ENCODE measurements at regions not wholly inside any gene's neighbourhood (a gene's known extent, or its start where the extent isn't known, plus 50 kb on each side); places are given as distances from the start of the nearest gene placed in this dataset.

DNA sequence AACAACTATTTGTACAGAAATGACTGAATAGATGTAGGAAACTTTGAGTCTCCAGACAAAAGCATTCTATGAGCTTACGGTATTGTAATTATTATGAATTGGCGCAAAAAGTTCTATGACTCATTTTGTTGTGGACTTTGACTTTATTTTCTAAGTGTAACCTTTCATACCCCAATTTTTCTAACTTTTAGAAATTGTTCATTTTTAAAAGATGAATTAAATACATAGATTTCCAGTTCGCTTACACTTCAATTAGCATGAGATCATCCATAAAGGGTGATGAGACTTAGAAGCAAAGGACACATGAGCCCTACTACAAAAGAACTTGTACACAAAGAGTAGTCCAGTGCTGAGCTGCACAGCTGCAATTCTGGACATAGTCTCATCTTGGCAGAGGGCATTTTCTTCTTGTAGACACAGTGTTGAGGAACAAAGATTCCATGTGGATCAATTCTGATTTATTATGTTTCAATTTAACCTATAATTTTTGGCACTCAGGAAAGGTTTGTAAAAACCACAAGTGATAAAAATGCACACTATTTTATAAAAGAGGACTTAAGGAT, 431.1 kb downstream of the LRRIQ3 start:
- Histone ChIP-seq H3K9me2 (ENCODE audit: insufficient read depth) (no peaks in the 10 kb centered on the region), H3K4me3 (no peak overlapping the region), H2AFZ (no peak overlapping the region), H3K9ac (no peak overlapping the region), H3K27ac (no peak overlapping the region), H3K9me3 (ENCODE audit: low read depth) (no peaks in the 10 kb centered on the region), H3K36me3 (ENCODE audit: low read depth) (no peaks in the 10 kb centered on the region), H3F3A (ENCODE audit: insufficient read depth) (no peaks in the 10 kb centered on the region), H3K27me3 (replicated peaks; ENCODE audit: insufficient read depth) (no peaks in the 10 kb centered on the region), H3K79me2 (ENCODE audit: insufficient read depth) (no peaks in the 10 kb centered on the region), H3K4me2 (ENCODE audit: unreplicated experiment) (no peak overlapping the region), H4K20me1 (ENCODE audit: insufficient read depth) (no peaks in the 10 kb centered on the region), H3K4me1 (ENCODE audit: insufficient read depth) (no peaks in the 10 kb centered on the region)
- no peak for DNase-seq
- in situ Hi-C loops (cut with MboI) = no loop called here
- 15 to 19% methylated on average over 3 of the region's 3 CpGs for WGBS, 2 experiments (ENCODE audit: low coverage in 1 of 2, low lambda C conversion rate in 2 of 2, missing lambda C conversion rate in 2 of 2)
- TF ChIP-seq EZH2 (IDR thresholded peaks at IDR 0.05; ENCODE audit: insufficient read depth, poor library complexity, severe bottlenecking) (no peak), EZH2phosphoT487 (IDR thresholded peaks at IDR 0.05; ENCODE audit: insufficient read depth, low read depth) (no peak)

GRCh38 chr1:73765551-73766233, 432.3 kb downstream of the LRRIQ3 start:
- WGBS, 2 experiments (ENCODE audit: low coverage in 1 of 2, low lambda C conversion rate in 2 of 2, missing lambda C conversion rate in 2 of 2) = 23 to 25% methylated on average over 2 of the region's 2 CpGs
- Histone ChIP-seq H3K4me3 (no peak overlapping the region), H4K20me1 (ENCODE audit: insufficient read depth) (no peaks in the 10 kb centered on the region), H2AFZ (no peak overlapping the region), H3K9me2 (ENCODE audit: insufficient read depth) (no peaks in the 10 kb centered on the region), H3K9ac (no peak overlapping the region), H3K9me3 (ENCODE audit: low read depth) (no peaks in the 10 kb centered on the region), H3K27me3 (replicated peaks; ENCODE audit: insufficient read depth) (no peaks in the 10 kb centered on the region), H3K4me2 (ENCODE audit: unreplicated experiment) (no peak overlapping the region), H3K4me1 (ENCODE audit: insufficient read depth) (no peaks in the 10 kb centered on the region), H3F3A (ENCODE audit: insufficient read depth) (no peaks in the 10 kb centered on the region), H3K79me2 (ENCODE audit: insufficient read depth) (no peaks in the 10 kb centered on the region), H3K36me3 (ENCODE audit: low read depth) (no peaks in the 10 kb centered on the region), H3K27ac (no peak overlapping the region)
- no peak for DNase-seq
- no peak for TF ChIP-seq EZH2phosphoT487 (IDR thresholded peaks at IDR 0.05; ENCODE audit: insufficient read depth, low read depth)
- in situ Hi-C loops (cut with MboI) = no loop called here

DNA sequence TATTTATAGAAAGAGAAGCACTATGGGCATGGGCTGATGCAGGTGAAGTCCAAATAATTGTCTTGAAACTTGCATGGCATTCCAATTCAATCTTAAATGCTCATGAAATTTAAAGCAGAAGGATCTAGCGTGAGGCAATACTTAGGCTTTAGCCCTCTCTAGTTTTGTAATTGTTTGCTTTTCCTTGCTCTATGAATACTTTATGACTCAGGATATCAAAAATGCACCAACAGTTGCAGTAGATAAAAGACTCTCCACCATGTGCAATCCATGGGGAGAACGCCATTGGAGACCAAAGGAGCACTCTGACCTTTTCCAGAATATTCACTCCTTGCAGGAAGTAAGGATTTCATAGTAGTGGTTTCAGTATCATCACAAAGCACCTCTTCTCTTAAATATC, 436.4 kb downstream of the LRRIQ3 start:
- no peaks in the 10 kb centered on the region for H3K27me3 ChIP-seq (replicated peaks; ENCODE audit: insufficient read depth)
- no peaks in the 10 kb centered on the region for H3K9me3 ChIP-seq (ENCODE audit: low read depth)
- H2AFZ ChIP-seq = no peak overlapping the region
- WGBS, 2 experiments (ENCODE audit: low coverage in 1 of 2, low lambda C conversion rate in 2 of 2, missing lambda C conversion rate in 2 of 2) = 27 to 29% methylated on average over 2 of the region's 2 CpGs
- no peaks in the 10 kb centered on the region for H3K79me2 ChIP-seq (ENCODE audit: insufficient read depth)
- no peak overlapping the region for H3K27ac ChIP-seq
- DNase-seq = no peak
- in situ Hi-C loops (cut with MboI) = no loop called here
- H3F3A ChIP-seq (ENCODE audit: insufficient read depth) = no peaks in the 10 kb centered on the region
- H3K9me2 ChIP-seq (ENCODE audit: insufficient read depth) = no peaks in the 10 kb centered on the region
- H3K4me2 ChIP-seq (ENCODE audit: unreplicated experiment) = no peak overlapping the region
- no peak for TF ChIP-seq EZH2 (IDR thresholded peaks at IDR 0.05; ENCODE audit: insufficient read depth, poor library complexity, severe bottlenecking)
- TF ChIP-seq EZH2phosphoT487 (IDR thresholded peaks at IDR 0.05; ENCODE audit: insufficient read depth, low read depth) = no peak
- H3K36me3 ChIP-seq (ENCODE audit: low read depth) = no peaks in the 10 kb centered on the region
- H3K4me3 ChIP-seq = no peak overlapping the region
- no peaks in the 10 kb centered on the region for H3K4me1 ChIP-seq (ENCODE audit: insufficient read depth)
- no peaks in the 10 kb centered on the region for H4K20me1 ChIP-seq (ENCODE audit: insufficient read depth)
- H3K9ac ChIP-seq = no peak overlapping the region

DNA sequence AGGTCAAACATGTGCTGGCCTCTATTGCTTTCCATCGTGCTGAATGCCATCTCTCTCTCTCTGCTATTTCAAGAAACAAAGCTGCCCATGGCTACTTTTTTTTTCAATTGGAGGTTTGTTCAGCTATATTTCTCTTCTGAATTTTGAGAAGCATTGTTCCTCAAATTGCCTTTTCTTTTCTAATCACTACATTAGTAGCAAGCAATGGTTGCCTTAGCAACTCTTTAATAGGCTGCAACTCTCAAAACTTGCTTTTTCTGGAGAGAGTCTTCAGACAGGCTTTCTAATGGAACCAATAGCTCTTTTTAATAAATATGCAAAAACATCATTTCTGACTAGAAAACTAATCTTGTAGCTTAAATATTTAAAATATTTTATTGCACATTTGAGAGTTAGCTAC, 439.0 kb downstream of the LRRIQ3 start:
- in situ Hi-C loops (cut with MboI) = no loop called here
- no peak overlapping the region for H3K9ac ChIP-seq
- no peak overlapping the region for H3K27ac ChIP-seq
- H3K4me2 ChIP-seq (ENCODE audit: unreplicated experiment) = no peak overlapping the region
- H2AFZ ChIP-seq = no peak overlapping the region
- TF ChIP-seq EZH2 (IDR thresholded peaks at IDR 0.05; ENCODE audit: insufficient read depth, poor library complexity, severe bottlenecking) (no peak), EZH2phosphoT487 (IDR thresholded peaks at IDR 0.05; ENCODE audit: insufficient read depth, low read depth) (no peak)
- H3K79me2 ChIP-seq (ENCODE audit: insufficient read depth) = no peaks in the 10 kb centered on the region
- H3K4me1 ChIP-seq (ENCODE audit: insufficient read depth) = no peaks in the 10 kb centered on the region
- no peak for DNase-seq
- WGBS, 2 experiments (ENCODE audit: low coverage in 1 of 2, low lambda C conversion rate in 2 of 2, missing lambda C conversion rate in 2 of 2) = 22 to 25% methylated on average over 1 of the region's 1 CpG
- H3K36me3 ChIP-seq (ENCODE audit: low read depth) = no peaks in the 10 kb centered on the region
- no peak overlapping the region for H3K4me3 ChIP-seq
- H3K9me2 ChIP-seq (ENCODE audit: insufficient read depth) = no peaks in the 10 kb centered on the region
- H4K20me1 ChIP-seq (ENCODE audit: insufficient read depth) = no peaks in the 10 kb centered on the region
- no peaks in the 10 kb centered on the region for H3K9me3 ChIP-seq (ENCODE audit: low read depth)
- H3F3A ChIP-seq (ENCODE audit: insufficient read depth) = no peaks in the 10 kb centered on the region
- H3K27me3 ChIP-seq (replicated peaks; ENCODE audit: insufficient read depth) = no peaks in the 10 kb centered on the region
